GM12892 (cell line): ENCODE measurements at regions not wholly inside any gene's neighbourhood (a gene's known extent, or its start where the extent isn't known, plus 50 kb on each side); places are given as distances from the start of the nearest gene placed in this dataset.

Source experiments
- POLR2A ChIP-seq: IDR thresholded peaks from 2 replicates; pipeline ENCODE4 v1.6.1; 2011; ENCODE audit warnings: low read depth, low read length, control low read depth
- POLR2AphosphoS5 ChIP-seq: IDR thresholded peaks from 2 replicates; pipeline ENCODE4 v1.6.1; 2011; ENCODE audit warnings: low read depth, low read length, control low read depth
- TAF1 ChIP-seq: IDR thresholded peaks from 2 replicates; pipeline ENCODE4 v1.6.1; 2011; ENCODE audit warnings: low read depth, mild to moderate bottlenecking, control low read depth, low read length, borderline replicate concordance

- no peak for TF ChIP-seq POLR2A
- TF ChIP-seq POLR2AphosphoS5 = no peak
- TF ChIP-seq TAF1 = no peak
Measured at GRCh38 chr10:31103112-31103511, 71.4 kb upstream of the ZNF438 start.
